Hematopoietic multipotent progenitor cell treated with erythropoietin and hydrocortisone succinate and interleukin-3 and kit ligand, for 8 days (in vitro differentiated cells): ENCODE measurements at regions not wholly inside any gene's neighbourhood (a gene's known extent, or its start where the extent isn't known, plus 50 kb on each side); places are given as distances from the start of the nearest gene placed in this dataset.

ENCODE experiments used
- DNase-seq: peaks from one replicate; pipeline ENCODE4 v3.0.0-alpha.2; 2015

DNA sequence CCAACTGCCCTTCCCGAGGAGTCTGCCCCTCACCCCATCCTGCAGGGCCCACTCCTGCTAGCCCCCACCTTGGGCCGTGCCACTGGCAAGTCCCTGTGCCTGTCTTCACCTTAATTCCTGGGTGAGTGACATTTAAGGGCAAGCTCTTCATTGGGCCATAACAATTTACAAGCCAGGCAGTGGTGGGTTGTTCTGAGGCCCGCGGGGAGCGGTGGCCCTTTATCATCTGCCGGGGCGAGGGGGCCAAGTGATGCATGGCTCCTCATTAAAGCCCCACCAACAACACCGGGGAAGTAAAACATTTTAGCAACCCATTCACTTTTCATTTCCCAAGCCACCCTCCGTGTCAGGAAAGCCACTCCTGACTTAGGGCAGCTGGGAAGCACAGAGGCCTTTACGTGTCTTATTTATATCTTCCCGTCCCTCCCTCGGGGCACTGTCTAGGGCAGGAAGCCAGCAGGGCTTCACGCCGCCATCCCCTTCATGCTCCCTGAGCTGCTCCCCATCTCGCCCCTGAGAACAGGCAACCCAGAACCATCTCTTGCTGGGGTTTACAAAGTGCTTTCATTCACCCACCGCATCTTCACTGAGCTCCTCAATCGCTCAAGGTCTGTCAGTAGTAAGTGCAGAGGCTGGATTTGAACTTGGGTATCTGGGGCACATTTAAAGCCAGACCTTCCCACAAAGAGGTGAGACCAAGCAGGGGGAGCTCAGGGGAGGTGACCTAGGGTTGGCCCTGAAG, 55.5 kb upstream of the CCDC167 start:
- no peak for DNase-seq

DNA sequence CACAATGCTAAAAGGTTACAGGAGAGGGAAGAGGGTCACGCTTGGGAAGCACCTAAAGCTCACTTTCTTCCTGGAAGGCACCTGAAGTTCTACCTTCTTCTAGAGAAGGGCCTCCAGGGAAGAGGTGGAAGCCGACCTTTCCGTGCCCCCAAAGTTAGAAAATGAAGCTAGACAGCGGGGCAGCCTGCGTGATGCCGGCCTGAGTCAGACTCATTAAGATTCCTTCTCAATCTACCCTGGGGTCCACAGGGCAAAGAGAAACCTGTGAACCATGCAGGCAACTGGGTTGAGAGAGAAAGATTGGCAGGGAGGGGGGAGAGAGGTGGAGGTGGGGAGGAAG, 54.8 kb upstream of the CCDC167 start:
- DNase-seq: no peak

DNA sequence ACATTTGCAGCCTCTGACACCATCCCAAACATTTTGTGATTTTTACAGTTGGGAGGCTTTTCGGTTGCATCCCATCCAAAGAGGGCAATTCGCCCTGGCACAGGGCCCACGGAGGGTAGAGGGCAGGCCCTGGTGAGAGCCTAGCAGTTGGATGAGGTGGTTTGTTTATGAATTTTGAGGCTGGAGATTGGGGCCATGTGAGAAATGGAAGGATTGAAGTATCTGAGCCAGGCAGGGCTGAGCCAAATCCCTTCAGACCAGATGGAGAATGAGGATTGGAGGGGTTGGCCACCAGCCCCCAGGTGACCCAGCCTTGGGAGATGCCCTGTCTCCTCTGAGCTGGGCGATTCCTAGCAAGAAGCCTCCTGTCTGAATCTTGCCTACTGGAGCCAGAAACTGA, 52.6 kb upstream of the CCDC167 start:
- no peak for DNase-seq

DNA sequence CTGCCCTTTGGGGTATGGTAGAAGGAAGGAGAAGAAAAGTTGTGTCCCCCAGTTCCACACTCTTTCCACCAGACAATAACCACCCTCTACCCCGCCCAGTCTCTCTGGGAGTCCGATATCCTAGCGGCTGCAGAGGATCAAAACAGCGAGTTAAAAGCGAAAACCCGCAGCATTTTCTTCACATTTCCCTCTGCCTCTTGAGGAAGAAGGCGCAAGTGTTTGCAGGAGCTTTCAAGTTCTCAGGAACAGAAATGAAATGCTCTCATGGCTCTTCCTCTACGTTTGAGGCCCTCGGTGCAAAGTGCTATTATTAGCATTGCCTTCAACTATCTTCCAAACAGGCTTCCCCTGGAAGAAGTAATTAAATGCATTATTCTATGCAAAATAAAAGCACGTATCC, 52.2 kb upstream of the CCDC167 start:
- DNase-seq: no peak

DNA sequence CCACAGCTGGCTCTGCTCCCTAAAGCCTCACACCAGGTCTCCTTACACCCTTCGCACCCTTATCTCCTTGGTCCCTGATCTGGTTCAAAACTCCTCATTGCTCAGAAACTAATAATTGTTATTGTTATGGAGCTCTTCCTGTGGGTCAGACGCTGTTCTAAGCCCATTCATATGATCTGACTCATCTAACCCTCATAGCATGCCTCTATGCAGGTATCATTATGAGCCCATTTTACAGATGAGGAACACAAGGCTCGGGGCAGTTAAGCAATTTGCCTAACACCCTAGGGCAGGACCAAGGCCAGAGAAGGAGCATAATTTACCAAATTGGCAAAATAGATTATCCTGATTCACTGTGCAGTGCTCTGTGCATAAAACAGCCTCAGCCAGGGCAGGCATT, 51.8 kb upstream of the CCDC167 start:
- no peak for DNase-seq

DNA sequence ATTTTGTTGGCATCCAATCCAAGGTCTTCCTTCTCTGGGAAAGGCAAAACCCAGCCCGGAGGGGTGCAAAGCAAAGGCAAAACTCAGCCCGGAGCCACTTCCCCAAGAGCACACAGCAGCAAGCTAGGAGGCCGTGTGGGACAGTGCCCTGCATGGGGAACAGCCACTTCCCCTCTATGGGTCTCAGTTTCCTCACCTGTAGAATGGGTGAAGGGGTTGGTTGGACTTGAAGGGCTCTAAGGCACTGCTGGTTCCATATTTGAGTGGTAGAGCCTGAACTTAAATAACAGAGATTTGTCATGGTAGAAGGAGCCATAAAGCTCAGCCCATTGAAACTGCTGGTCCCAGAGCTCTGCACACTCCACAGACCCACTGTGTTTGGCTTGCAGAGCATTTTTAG, 51.3 kb upstream of the CCDC167 start:
- no peak for DNase-seq

DNA sequence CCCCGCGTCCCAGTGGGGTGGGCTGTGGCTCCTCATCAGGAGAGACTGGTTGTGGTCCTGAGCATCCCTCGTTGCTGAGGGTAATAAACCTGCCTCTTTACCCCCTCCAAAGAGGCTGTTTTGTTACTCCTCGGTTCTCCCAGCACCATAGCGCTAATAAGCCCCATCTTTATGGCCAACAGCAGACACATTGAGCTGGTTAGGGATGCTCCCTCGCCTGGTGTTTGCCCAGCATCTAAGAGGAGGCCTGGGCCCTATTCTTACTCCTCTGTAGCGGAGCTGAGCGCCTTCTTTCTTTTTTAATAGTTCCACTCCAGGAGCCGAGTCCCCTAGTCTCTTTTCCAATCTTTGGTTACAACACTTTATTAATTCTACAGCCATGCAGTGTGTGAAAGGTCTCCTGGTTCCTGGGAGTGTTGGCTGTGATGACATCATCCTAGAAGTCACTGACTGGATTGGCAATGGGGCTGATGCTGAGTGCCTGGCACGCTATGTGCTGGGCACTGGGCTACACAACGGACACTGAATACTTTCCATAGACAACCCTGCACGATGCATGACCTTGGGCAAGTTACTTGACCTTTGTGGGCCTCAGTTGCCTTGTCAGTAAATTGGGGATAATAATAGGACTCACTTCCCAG, 50.6 kb upstream of the CCDC167 start:
- DNase-seq: no peak

DNA sequence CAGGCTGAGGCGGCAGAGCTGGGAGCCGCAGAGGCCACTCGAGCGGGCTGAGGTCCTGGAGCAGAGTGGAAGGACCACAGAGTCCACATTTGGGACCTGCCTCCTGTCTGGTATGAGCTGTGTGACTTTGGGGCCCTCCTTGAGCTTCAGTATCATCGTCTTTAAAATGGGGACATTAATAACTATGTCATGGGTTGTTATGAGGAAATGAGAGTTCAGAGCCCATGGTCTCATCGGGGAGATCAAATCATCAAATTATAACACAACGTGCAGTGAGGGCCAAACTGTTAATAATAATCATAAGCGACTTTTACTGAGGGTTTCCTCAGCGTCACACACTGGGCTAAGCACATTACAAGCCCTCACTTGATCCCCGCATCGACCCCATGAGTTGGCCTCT, 49.9 kb upstream of the CCDC167 start:
- no peak for DNase-seq
